Nephron (organoid): ENCODE measurements at regions not wholly inside any gene's neighbourhood (a gene's known extent, or its start where the extent isn't known, plus 50 kb on each side); places are given as distances from the start of the nearest gene placed in this dataset.

Source experiments
- H3K27ac Mint-ChIP-seq, 3 experiments: 2 replicates each; pipeline ENCODE4 v1.8.0; 2020; ENCODE audit warnings: mixed read lengths in 3 of 3, mild to moderate bottlenecking in 2 of 3, moderate library complexity in 1 of 3
- H3K27me3 Mint-ChIP-seq: 2 replicates; pipeline ENCODE4 v1.8.0; 2021; ENCODE audit warnings: low read depth, mild to moderate bottlenecking, moderate library complexity, mixed read lengths
- H3K36me3 Mint-ChIP-seq: 2 replicates; pipeline ENCODE4 v1.8.0; 2020; ENCODE audit warnings: low read depth, mixed read lengths
- H3K4me1 Mint-ChIP-seq: 2 replicates; pipeline ENCODE4 v1.8.0; 2020; ENCODE audit warnings: mixed read lengths
- H3K4me3 Mint-ChIP-seq, 3 experiments: 2 replicates each; pipeline ENCODE4 v1.8.0; 2020; ENCODE audit warnings: mild to moderate bottlenecking in 3 of 3, mixed read lengths in 3 of 3, moderate library complexity in 2 of 3
- H3K9me3 Mint-ChIP-seq: 2 replicates; pipeline ENCODE4 v1.8.0; 2020; ENCODE audit warnings: mixed read lengths
- CTCF ChIP-seq, 3 experiments: fragments of 200-600 bp; sonication (generic); IDR thresholded peaks; one replicate each; pipeline ENCODE4 v1.5.0; 2021; ENCODE audit warnings: antibody characterized with exemption in 3 of 3; ENCODE audit not compliant: unreplicated experiment in 3 of 3

GRCh38 chr2:220346919-220347318 is 719.5 kb downstream of the SLC4A3 start:
- no peak for TF ChIP-seq CTCF (IDR thresholded peaks at IDR 0.05; ENCODE audit: unreplicated experiment in 3 of 3)
- Mint-ChIP-seq H3K27me3 (no peaks in the 10 kb centered on the region), H3K4me3 (no peak overlapping the region), H3K36me3 (no peaks in the 10 kb centered on the region), H3K9me3 (no peaks in the 10 kb centered on the region), H3K4me1 (peaks cover 8% of the 10 kb centered on the region), H3K27ac (no peak overlapping the region)

GRCh38 chr2:220347626-220348025 is 720.2 kb downstream of the SLC4A3 start:
- Mint-ChIP-seq H3K27ac (no peak overlapping the region), H3K9me3 (no peaks in the 10 kb centered on the region), H3K4me1 (peaks cover 8% of the 10 kb centered on the region), H3K27me3 (no peaks in the 10 kb centered on the region), H3K4me3 (no peak overlapping the region), H3K36me3 (no peaks in the 10 kb centered on the region)
- no peak for TF ChIP-seq CTCF (IDR thresholded peaks at IDR 0.05; ENCODE audit: unreplicated experiment in 3 of 3)

GRCh38 chr2:220348206-220348605 is 720.8 kb downstream of the SLC4A3 start:
- H3K27ac Mint-ChIP-seq, result no peak overlapping the region
- no peaks in the 10 kb centered on the region for H3K9me3 Mint-ChIP-seq
- H3K4me1 Mint-ChIP-seq, result peaks cover 8% of the 10 kb centered on the region
- no peaks in the 10 kb centered on the region for H3K27me3 Mint-ChIP-seq
- no peak for TF ChIP-seq CTCF (IDR thresholded peaks at IDR 0.05; ENCODE audit: unreplicated experiment in 3 of 3)
- no peaks in the 10 kb centered on the region for H3K36me3 Mint-ChIP-seq
- H3K4me3 Mint-ChIP-seq, result no peak overlapping the region

GRCh38 chr2:220353897-220354296 is 726.5 kb downstream of the SLC4A3 start:
- H3K4me1 Mint-ChIP-seq, result no peaks in the 10 kb centered on the region
- no peaks in the 10 kb centered on the region for H3K27me3 Mint-ChIP-seq
- TF ChIP-seq CTCF (IDR thresholded peaks at IDR 0.05; ENCODE audit: unreplicated experiment in 3 of 3), result no peak
- H3K27ac Mint-ChIP-seq, result no peak overlapping the region
- H3K9me3 Mint-ChIP-seq, result no peaks in the 10 kb centered on the region
- H3K4me3 Mint-ChIP-seq, result no peak overlapping the region
- no peaks in the 10 kb centered on the region for H3K36me3 Mint-ChIP-seq

GRCh38 chr2:220356076-220356475 is 728.6 kb downstream of the SLC4A3 start:
- Mint-ChIP-seq H3K27me3 (no peaks in the 10 kb centered on the region), H3K9me3 (peaks cover 4% of the 10 kb centered on the region), H3K36me3 (no peaks in the 10 kb centered on the region), H3K4me3 (no peak overlapping the region), H3K27ac (no peak overlapping the region), H3K4me1 (no peaks in the 10 kb centered on the region)
- no peak for TF ChIP-seq CTCF (IDR thresholded peaks at IDR 0.05; ENCODE audit: unreplicated experiment in 3 of 3)

GRCh38 chr2:220365023-220365422 is 737.6 kb downstream of the SLC4A3 start:
- no peaks in the 10 kb centered on the region for H3K27me3 Mint-ChIP-seq
- no peaks in the 10 kb centered on the region for H3K4me1 Mint-ChIP-seq
- no peak overlapping the region for H3K4me3 Mint-ChIP-seq
- H3K36me3 Mint-ChIP-seq, result no peaks in the 10 kb centered on the region
- TF ChIP-seq CTCF (IDR thresholded peaks at IDR 0.05; ENCODE audit: unreplicated experiment in 3 of 3), result no peak
- H3K9me3 Mint-ChIP-seq, result peaks cover 18% of the 10 kb centered on the region
- H3K27ac Mint-ChIP-seq, result no peak overlapping the region
